ENCODE measurements at regions not wholly inside any gene's neighbourhood (a gene's known extent, or its start where the extent isn't known, plus 50 kb on each side); places are given as distances from the start of the nearest gene placed in this dataset.

DNA sequence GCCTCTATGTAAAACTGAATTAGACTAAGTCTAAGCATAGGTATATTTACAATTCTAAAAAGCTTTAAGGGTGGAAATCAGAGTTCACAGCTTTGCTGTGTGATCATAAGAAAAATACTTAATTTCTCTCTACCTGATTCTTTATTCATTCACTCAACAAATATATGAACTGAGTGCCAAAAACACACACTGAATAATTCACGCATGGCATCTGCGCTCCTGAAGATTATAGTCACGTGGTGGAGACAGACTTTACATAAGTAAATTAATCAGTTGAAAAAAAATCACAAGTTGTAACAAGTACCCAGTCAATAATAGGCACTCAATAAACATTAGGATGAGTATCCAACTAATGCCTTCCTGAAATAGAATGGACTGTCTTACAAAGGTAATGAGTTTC is 351.6 kb downstream of the METTL4 start:
- Histone ChIP-seq H3K27ac (no peak overlapping the region), H3K4me3 (ENCODE audit: low read depth, low read length) (no peak overlapping the region), H3K9me3 (ENCODE audit: severe bottlenecking) (no peaks in the 10 kb centered on the region), H3K36me3 (no peaks in the 10 kb centered on the region), H3K27me3 (ENCODE audit: insufficient read depth, low read depth, severe bottlenecking) (no peaks in the 10 kb centered on the region)
- no peak for DNase-seq
- TF ChIP-seq, protein P1, sequence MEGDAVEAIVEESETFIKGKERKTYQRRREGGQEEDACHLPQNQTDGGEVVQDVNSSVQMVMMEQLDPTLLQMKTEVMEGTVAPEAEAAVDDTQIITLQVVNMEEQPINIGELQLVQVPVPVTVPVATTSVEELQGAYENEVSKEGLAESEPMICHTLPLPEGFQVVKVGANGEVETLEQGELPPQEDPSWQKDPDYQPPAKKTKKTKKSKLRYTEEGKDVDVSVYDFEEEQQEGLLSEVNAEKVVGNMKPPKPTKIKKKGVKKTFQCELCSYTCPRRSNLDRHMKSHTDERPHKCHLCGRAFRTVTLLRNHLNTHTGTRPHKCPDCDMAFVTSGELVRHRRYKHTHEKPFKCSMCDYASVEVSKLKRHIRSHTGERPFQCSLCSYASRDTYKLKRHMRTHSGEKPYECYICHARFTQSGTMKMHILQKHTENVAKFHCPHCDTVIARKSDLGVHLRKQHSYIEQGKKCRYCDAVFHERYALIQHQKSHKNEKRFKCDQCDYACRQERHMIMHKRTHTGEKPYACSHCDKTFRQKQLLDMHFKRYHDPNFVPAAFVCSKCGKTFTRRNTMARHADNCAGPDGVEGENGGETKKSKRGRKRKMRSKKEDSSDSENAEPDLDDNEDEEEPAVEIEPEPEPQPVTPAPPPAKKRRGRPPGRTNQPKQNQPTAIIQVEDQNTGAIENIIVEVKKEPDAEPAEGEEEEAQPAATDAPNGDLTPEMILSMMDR (IDR thresholded peaks at IDR 0.05; ENCODE audit: low read depth, low read length) = no peak

DNA sequence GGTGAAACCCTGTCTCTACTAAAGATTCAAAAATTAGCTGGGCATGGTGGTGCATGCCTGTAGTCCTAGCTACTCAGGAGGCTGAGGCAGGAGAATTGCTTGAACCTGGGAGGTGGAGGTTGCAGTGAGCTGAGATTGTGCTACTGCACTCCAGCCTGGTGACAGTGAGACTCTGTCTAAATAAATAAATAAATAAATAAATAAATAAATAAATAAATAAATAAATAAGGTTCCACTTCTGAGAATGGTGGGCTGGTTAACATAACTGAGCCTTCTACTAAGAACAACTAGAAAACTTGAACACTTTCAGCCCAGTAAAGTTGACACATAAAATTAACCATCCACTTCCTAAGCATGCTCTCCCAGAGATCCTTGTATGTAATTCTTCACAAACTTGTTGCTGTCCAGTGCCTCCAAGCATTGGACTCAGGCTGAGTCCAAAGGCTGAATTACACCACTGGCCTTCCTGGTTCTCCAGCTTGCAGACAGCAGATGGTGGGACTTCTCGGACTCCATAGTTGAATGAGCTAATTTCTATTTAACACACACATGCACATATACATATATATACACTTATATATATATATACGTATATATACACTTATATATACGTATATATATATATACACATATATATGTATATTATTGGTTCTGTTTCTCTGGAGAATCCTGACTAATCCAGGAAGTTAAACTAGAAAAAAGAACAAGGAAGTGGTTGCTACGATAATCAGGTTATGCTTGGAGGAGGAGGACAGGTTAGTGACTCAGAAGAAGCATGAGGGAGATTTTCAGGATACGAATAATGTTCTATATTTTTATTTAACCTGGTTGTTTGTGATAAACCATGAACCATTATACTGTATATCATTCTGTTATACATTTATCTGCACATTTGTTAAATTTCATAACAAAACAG is 348.8 kb downstream of the METTL4 start:
- Histone ChIP-seq H3K9me3 (ENCODE audit: severe bottlenecking) (no peaks in the 10 kb centered on the region), H3K27me3 (ENCODE audit: insufficient read depth, low read depth, severe bottlenecking) (no peaks in the 10 kb centered on the region), H3K4me3 (ENCODE audit: low read depth, low read length) (no peak overlapping the region), H3K27ac (peak overlapping the region; percentile 10; the same call in 1 of the 2 replicates), H3K36me3 (no peaks in the 10 kb centered on the region)
- TF ChIP-seq, protein P1 (IDR thresholded peaks at IDR 0.05; ENCODE audit: low read depth, low read length) = no peak
- no peak for DNase-seq

DNA sequence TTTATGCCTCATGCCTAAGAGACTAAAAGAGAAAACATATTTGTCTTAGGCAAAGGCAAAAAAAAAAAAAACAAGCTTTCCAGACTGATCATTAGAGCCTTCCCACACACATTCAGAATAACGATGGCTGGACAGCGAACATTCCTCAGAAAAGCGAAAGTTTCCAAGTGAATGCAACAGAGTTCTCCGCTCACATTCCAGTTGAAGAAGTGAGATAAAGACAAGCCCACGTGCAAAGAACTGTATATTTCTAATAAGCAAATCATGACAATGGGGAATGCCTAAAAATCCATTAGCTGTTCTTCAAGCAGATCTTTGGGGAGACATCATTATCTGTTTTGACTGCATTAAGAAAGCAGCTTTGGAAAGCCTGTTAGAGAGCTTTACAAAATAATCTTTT is 347.9 kb downstream of the METTL4 start:
- Histone ChIP-seq H3K36me3 (no peaks in the 10 kb centered on the region), H3K27ac (no peak overlapping the region; the same call in 1 of the 2 replicates), H3K27me3 (ENCODE audit: insufficient read depth, low read depth, severe bottlenecking) (no peaks in the 10 kb centered on the region), H3K9me3 (ENCODE audit: severe bottlenecking) (no peaks in the 10 kb centered on the region), H3K4me3 (ENCODE audit: low read depth, low read length) (peak overlapping the region; percentile 19)
- TF ChIP-seq, protein P1 (IDR thresholded peaks at IDR 0.05; ENCODE audit: low read depth, low read length) = no peak
- DNase-seq = no peak

DNA sequence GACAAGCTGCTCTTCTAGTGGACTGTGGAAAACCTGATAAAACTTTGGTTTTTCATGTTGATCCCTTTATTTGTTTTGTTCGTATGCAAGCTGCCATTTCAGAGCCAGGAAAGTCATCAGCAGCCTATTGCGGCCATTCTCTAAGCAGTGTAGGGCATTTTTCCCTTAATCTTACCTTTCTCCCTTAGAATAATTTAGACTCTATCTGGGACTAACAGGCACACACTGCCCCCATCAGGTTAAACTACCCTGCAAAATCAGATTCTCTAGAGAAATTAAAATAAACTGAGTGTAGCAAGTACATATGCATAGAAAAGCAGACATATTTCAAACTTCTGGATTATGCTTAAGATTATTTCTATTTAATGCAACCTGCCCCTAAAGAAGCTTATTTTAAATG is 347.5 kb downstream of the METTL4 start:
- DNase-seq = peak; percentile 56
- Histone ChIP-seq H3K27me3 (ENCODE audit: insufficient read depth, low read depth, severe bottlenecking) (no peaks in the 10 kb centered on the region), H3K9me3 (ENCODE audit: severe bottlenecking) (no peaks in the 10 kb centered on the region), H3K27ac (no peak overlapping the region), H3K36me3 (no peaks in the 10 kb centered on the region), H3K4me3 (ENCODE audit: low read depth, low read length) (peak overlapping the region; percentile 19)
- TF ChIP-seq, protein P1 (IDR thresholded peaks at IDR 0.05; ENCODE audit: low read depth, low read length) = peak; percentile 39

DNA sequence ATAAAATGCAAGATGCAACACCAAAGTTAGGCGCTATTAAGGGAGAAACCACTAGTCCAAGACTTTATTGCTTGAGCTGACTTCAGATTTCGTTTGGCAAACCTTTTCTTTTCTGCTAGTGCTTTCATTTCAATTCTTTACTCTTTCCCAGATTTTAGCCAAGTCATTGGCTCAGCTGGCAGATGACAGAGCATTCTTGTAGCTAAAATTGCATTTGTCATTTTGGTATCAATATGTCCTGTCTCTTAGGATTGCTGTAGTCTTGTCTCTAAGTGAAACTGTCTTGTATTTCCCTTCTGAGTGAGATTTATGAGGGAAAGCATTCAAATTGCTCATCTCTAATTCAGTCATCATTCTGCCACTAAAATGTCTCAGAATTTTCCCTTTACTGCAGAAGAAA is 335.1 kb downstream of the METTL4 start:
- H3K36me3 ChIP-seq = no peaks in the 10 kb centered on the region
- TF ChIP-seq, protein P1 (IDR thresholded peaks at IDR 0.05; ENCODE audit: low read depth, low read length) = no peak

More for the DNA sequence above, 335.1 kb downstream of the METTL4 start:
- Histone ChIP-seq H3K4me3 (ENCODE audit: low read depth, low read length) (no peak overlapping the region), H3K27ac (no peak overlapping the region), H3K27me3 (ENCODE audit: insufficient read depth, low read depth, severe bottlenecking) (no peaks in the 10 kb centered on the region), H3K9me3 (ENCODE audit: severe bottlenecking) (no peaks in the 10 kb centered on the region)
- DNase-seq = no peak
